Neural crest cell (in vitro differentiated cells): ENCODE measurements at regions not wholly inside any gene's neighbourhood (a gene's known extent, or its start where the extent isn't known, plus 50 kb on each side); places are given as distances from the start of the nearest gene placed in this dataset.
A peak's percentile ranks its signal among the peaks of the same experiment; 100 is the strongest.

ENCODE experiments used
- DNase-seq: peaks from one replicate; pipeline ENCODE4 v3.0.0; 2021; ENCODE audit warnings: low read depth, mixed read lengths, low spot score
- H3K27ac Mint-ChIP-seq: one replicate; pipeline ENCODE4 v1.8.0; 2021; ENCODE audit warnings: mild to moderate bottlenecking, mixed read lengths; ENCODE audit not compliant: unreplicated experiment
- H3K27me3 Mint-ChIP-seq: 2 replicates; pipeline ENCODE4 v1.8.0; 2021; ENCODE audit warnings: low read depth, mild to moderate bottlenecking, mixed read lengths
- H3K36me3 Mint-ChIP-seq: 2 replicates; pipeline ENCODE4 v1.8.0; 2021; ENCODE audit warnings: low read depth, mild to moderate bottlenecking, mixed read lengths
- H3K4me1 Mint-ChIP-seq: 2 replicates; pipeline ENCODE4 v1.8.0; 2021; ENCODE audit warnings: mixed read lengths
- H3K4me3 Mint-ChIP-seq: one replicate; pipeline ENCODE4 v1.8.0; 2021; ENCODE audit warnings: mild to moderate bottlenecking, mixed read lengths
- H3K9me3 Mint-ChIP-seq: 2 replicates; pipeline ENCODE4 v1.8.0; 2021; ENCODE audit warnings: mixed read lengths
- TF ChIP-seq, protein P1 (sequence below): fragments of 200-600 bp; sonication (generic); conservative IDR thresholded peaks from 2 replicates; pipeline ENCODE4 v1.5.0; 2021; ENCODE audit warnings: antibody characterized with exemption, mild to moderate bottlenecking

- Mint-ChIP-seq H3K4me1 (peaks cover 49% of the 10 kb centered on the region), H3K9me3 (no peaks in the 10 kb centered on the region), H3K36me3 (no peaks in the 10 kb centered on the region), H3K27me3 (peaks cover 35% of the 10 kb centered on the region), H3K27ac (peak overlapping the region; percentile 19), H3K4me3 (peak overlapping the region; percentile 72)
- no peak for DNase-seq
- TF ChIP-seq, protein P1, sequence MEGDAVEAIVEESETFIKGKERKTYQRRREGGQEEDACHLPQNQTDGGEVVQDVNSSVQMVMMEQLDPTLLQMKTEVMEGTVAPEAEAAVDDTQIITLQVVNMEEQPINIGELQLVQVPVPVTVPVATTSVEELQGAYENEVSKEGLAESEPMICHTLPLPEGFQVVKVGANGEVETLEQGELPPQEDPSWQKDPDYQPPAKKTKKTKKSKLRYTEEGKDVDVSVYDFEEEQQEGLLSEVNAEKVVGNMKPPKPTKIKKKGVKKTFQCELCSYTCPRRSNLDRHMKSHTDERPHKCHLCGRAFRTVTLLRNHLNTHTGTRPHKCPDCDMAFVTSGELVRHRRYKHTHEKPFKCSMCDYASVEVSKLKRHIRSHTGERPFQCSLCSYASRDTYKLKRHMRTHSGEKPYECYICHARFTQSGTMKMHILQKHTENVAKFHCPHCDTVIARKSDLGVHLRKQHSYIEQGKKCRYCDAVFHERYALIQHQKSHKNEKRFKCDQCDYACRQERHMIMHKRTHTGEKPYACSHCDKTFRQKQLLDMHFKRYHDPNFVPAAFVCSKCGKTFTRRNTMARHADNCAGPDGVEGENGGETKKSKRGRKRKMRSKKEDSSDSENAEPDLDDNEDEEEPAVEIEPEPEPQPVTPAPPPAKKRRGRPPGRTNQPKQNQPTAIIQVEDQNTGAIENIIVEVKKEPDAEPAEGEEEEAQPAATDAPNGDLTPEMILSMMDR, result no peak
These were observed 50.9 kb upstream of the BCOR start for GRCh38 chrX:40148385-40149285.

DNA sequence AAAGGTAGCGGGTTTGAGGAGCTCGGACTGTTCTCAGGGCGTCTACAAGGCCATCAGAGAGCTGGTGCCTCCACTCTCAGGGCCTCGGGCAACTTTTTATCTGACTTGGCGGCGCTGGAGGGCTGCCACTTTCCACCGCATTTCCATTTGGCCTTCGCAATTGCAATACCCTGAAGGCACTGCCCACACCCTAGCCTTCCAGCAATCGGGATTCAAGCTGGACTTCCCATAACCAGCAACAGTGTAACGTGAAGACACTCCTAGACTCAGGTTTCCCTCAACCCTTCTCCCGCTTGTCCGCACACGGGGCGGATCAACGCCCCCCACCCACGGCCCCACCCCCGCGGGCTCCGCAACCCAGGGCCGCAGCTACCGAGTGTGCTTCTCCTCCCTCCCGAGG is 50.2 kb upstream of the BCOR start:
- H3K9me3 Mint-ChIP-seq, result no peaks in the 10 kb centered on the region
- H3K36me3 Mint-ChIP-seq, result no peaks in the 10 kb centered on the region
- peaks cover 54% of the 10 kb centered on the region for H3K4me1 Mint-ChIP-seq
- peak overlapping the region; percentile 72 for H3K4me3 Mint-ChIP-seq
- no peak overlapping the region for H3K27ac Mint-ChIP-seq
- TF ChIP-seq, protein P1, result no peak
- DNase-seq, result no peak
- peaks cover 35% of the 10 kb centered on the region for H3K27me3 Mint-ChIP-seq
